Smooth muscle cell (in vitro differentiated cells): ENCODE measurements at regions not wholly inside any gene's neighbourhood (a gene's known extent, or its start where the extent isn't known, plus 50 kb on each side); places are given as distances from the start of the nearest gene placed in this dataset.
A peak's percentile ranks its signal among the peaks of the same experiment; 100 is the strongest.

ENCODE experiments used
- DNase-seq: peaks from one replicate; lab custom pipeline; 2025; ENCODE audit not compliant: unreplicated experiment; lab: John Stamatoyannopoulos, UW
- H2AFZ ChIP-seq: fragments of 200-600 bp; sonication (generic); 2 replicates; pipeline ENCODE4 v1.6.0; 2016; ENCODE audit warnings: antibody characterized with exemption, low read depth, mild to moderate bottlenecking
- H3F3A ChIP-seq: fragments of 200-600 bp; sonication (generic); 2 replicates; pipeline ENCODE4 v1.6.0; 2017; ENCODE audit warnings: antibody characterized with exemption, low read depth
- H3K27ac ChIP-seq: fragments of 200-600 bp; sonication (generic); 2 replicates; pipeline ENCODE4 v1.5.1; 2016; ENCODE audit warnings: low read depth, mild to moderate bottlenecking
- H3K27me3 ChIP-seq: fragments of 200-600 bp; sonication (generic); 2 replicates; pipeline ENCODE4 v1.6.1; 2016; ENCODE audit warnings: low read depth, mild to moderate bottlenecking
- H3K36me3 ChIP-seq: fragments of 200-600 bp; sonication (generic); 2 replicates; pipeline ENCODE4 v1.5.1; 2016; ENCODE audit warnings: low read depth
- H3K4me1 ChIP-seq: fragments of 200-600 bp; sonication (generic); 2 replicates; pipeline ENCODE4 v1.5.1; 2016; ENCODE audit warnings: low read depth
- H3K4me2 ChIP-seq: fragments of 200-600 bp; sonication (generic); 2 replicates; pipeline ENCODE4 v1.6.0; 2016; ENCODE audit warnings: mild to moderate bottlenecking
- H3K4me3 ChIP-seq: fragments of 200-600 bp; sonication (generic); 2 replicates; pipeline ENCODE4 v1.5.1; 2016; ENCODE audit warnings: mild to moderate bottlenecking
- H3K79me2 ChIP-seq: fragments of 200-600 bp; sonication (generic); 2 replicates; pipeline ENCODE4 v1.6.0; 2016; ENCODE audit warnings: low read depth, mild to moderate bottlenecking
- H3K9ac ChIP-seq: fragments of 200-600 bp; sonication (generic); 2 replicates; pipeline ENCODE4 v1.6.0; 2016; ENCODE audit warnings: low read depth
- H3K9me3 ChIP-seq: fragments of 200-600 bp; sonication (generic); replicated peaks from 2 replicates; pipeline ENCODE4 v1.5.1; 2016; ENCODE audit warnings: low read depth
- H4K20me1 ChIP-seq: fragments of 200-600 bp; sonication (generic); 2 replicates; pipeline ENCODE4 v1.6.0; 2016; ENCODE audit warnings: low read depth
- CTCF ChIP-seq: fragments of 200-600 bp; sonication (generic); IDR thresholded peaks from 2 replicates; pipeline ENCODE4 v1.5.1; 2017; ENCODE audit warnings: borderline replicate concordance, mild to moderate bottlenecking, antibody characterized with exemption; ENCODE audit not compliant: insufficient read depth, poor library complexity, severe bottlenecking
- WGBS: methylation state at CpG from one replicate; pipeline ENCODE4 v1.1.7; 2016; ENCODE audit warnings: low lambda C conversion rate; 5-methylcytosine and 5-hydroxymethylcytosine counted together

- Histone ChIP-seq H3K27me3 (no peaks in the 10 kb centered on the region), H3K36me3 (no peaks in the 10 kb centered on the region), H3K9ac (no peak overlapping the region), H3K4me2 (no peak overlapping the region), H3F3A (no peaks in the 10 kb centered on the region), H3K4me1 (no peaks in the 10 kb centered on the region), H3K27ac (no peak overlapping the region), H2AFZ (no peak overlapping the region), H3K9me3 (no peaks in the 10 kb centered on the region), H4K20me1 (no peaks in the 10 kb centered on the region), H3K79me2 (no peaks in the 10 kb centered on the region), H3K4me3 (no peak overlapping the region)
- 88% methylated on average over 1 of the region's 1 CpG for WGBS
- no peak for TF ChIP-seq CTCF
- DNase-seq: no peak
Observed at GRCh38 chr2:41981417-41981816, 66.4 kb upstream of the PKDCC start.

GRCh38 chr2:41985573-41986095 lies 62.2 kb upstream of the PKDCC start:
- no peaks in the 10 kb centered on the region for H3K27me3 ChIP-seq
- no peak overlapping the region for H2AFZ ChIP-seq
- no peak overlapping the region for H3K9ac ChIP-seq
- no peak overlapping the region for H3K27ac ChIP-seq
- H3K4me2 ChIP-seq: no peak overlapping the region
- WGBS: 89% methylated on average over 5 of the region's 5 CpGs
- no peaks in the 10 kb centered on the region for H3F3A ChIP-seq
- no peaks in the 10 kb centered on the region for H4K20me1 ChIP-seq
- H3K9me3 ChIP-seq: no peaks in the 10 kb centered on the region
- no peak for TF ChIP-seq CTCF
- no peaks in the 10 kb centered on the region for H3K36me3 ChIP-seq
- H3K4me3 ChIP-seq: no peak overlapping the region
- no peaks in the 10 kb centered on the region for H3K79me2 ChIP-seq
- peaks cover 10% of the 10 kb centered on the region for H3K4me1 ChIP-seq
- no peak for DNase-seq

GRCh38 chr2:41989501-41990180 lies 58.2 kb upstream of the PKDCC start:
- Histone ChIP-seq H3K4me3 (no peak overlapping the region), H3K9ac (no peak overlapping the region), H4K20me1 (no peaks in the 10 kb centered on the region), H2AFZ (no peak overlapping the region), H3K9me3 (no peaks in the 10 kb centered on the region), H3K27me3 (no peaks in the 10 kb centered on the region), H3K4me1 (peaks cover 10% of the 10 kb centered on the region), H3F3A (no peaks in the 10 kb centered on the region), H3K4me2 (no peak overlapping the region), H3K27ac (peak overlapping the region; percentile 55), H3K36me3 (no peaks in the 10 kb centered on the region), H3K79me2 (no peaks in the 10 kb centered on the region)
- 39% methylated on average over 3 of the region's 3 CpGs for WGBS
- TF ChIP-seq CTCF: no peak
- no peak for DNase-seq

GRCh38 chr2:41990245-41990644 lies 57.6 kb upstream of the PKDCC start:
- H2AFZ ChIP-seq: no peak overlapping the region
- no peaks in the 10 kb centered on the region for H3K36me3 ChIP-seq

More at GRCh38 chr2:41990245-41990644, 57.6 kb upstream of the PKDCC start:
- Histone ChIP-seq H3K4me1 (peaks cover 10% of the 10 kb centered on the region), H3K4me3 (no peak overlapping the region), H3F3A (no peaks in the 10 kb centered on the region), H3K79me2 (no peaks in the 10 kb centered on the region), H4K20me1 (no peaks in the 10 kb centered on the region), H3K4me2 (no peak overlapping the region), H3K9ac (no peak overlapping the region), H3K27ac (peak overlapping the region; percentile 55), H3K9me3 (no peaks in the 10 kb centered on the region), H3K27me3 (no peaks in the 10 kb centered on the region)
- no peak for TF ChIP-seq CTCF
- WGBS: 53% methylated on average over 4 of the region's 4 CpGs
- DNase-seq: no peak
